Endothelial cell of umbilical vein (primary cell): ENCODE measurements at regions not wholly inside any gene's neighbourhood (a gene's known extent, or its start where the extent isn't known, plus 50 kb on each side); places are given as distances from the start of the nearest gene placed in this dataset.

Experiments
- BruUV-seq: library from RNA; stranded (reverse); fragments of 400-500 nt; replicated peaks from 2 replicates; lab custom pipeline; 2021; lab: Mats Ljungman, UMichigan
- CTCF ChIA-PET: fragments of 300-600, 350-600 bp; sonication (Branson Sonifier 250); formaldehyde crosslinking; loops from one replicate; lab custom pipeline; 2021; ENCODE audit warnings: antibody characterized with exemption, inconsistent platforms; lab: Charles Lee
- POLR2A ChIA-PET: fragments of 300-600, 350-600 bp; sonication (Branson Sonifier 250); formaldehyde crosslinking; loops from one replicate; lab custom pipeline; 2021; ENCODE audit warnings: antibody characterized with exemption, inconsistent platforms; lab: Charles Lee
- DNase-seq: peaks from one replicate; pipeline ENCODE4 v3.0.0-alpha.2; 2011; ENCODE audit warnings: low read depth, low spot score
- FAIRE-seq: peaks from 2 replicates; lab custom pipeline; 2011; peaks lifted over from hg19 to GRCh38; lab: Jason Lieb, UNC
- H2AFZ ChIP-seq: 2 replicates; pipeline ENCODE4 v1.6.0; 2012; ENCODE audit warnings: low read depth, low read length, control low read depth, inconsistent platforms
- H3K27ac ChIP-seq: 2 replicates; pipeline ENCODE4 v1.5.1; 2011; ENCODE audit warnings: low read depth, mild to moderate bottlenecking, control low read depth, low read length, moderate library complexity; ENCODE audit not compliant: insufficient read depth
- H3K27me3 ChIP-seq, 2 experiments: 2 replicates each; pipeline versions ENCODE4 v1.6.0 to v1.6.1; 2011; ENCODE audit warnings: low read length in 2 of 2, mixed read lengths in 1 of 2; ENCODE audit not compliant: control insufficient read depth in 2 of 2, insufficient read depth in 2 of 2
- H3K36me3 ChIP-seq, 2 experiments: 2 replicates in 1 of 2; 3 replicates in 1 of 2; pipeline ENCODE4 v1.5.1; 2011; ENCODE audit warnings: low read length in 2 of 2, mild to moderate bottlenecking in 1 of 2, moderate library complexity in 1 of 2; ENCODE audit not compliant: control insufficient read depth in 2 of 2, insufficient read depth in 2 of 2; ENCODE audit errors: extremely low read depth in 1 of 2
- H3K4me1 ChIP-seq: 3 replicates; pipeline ENCODE4 v1.5.1; 2011; ENCODE audit warnings: mild to moderate bottlenecking, low read length; ENCODE audit not compliant: control insufficient read depth, insufficient read depth; ENCODE audit errors: extremely low read depth
- H3K4me2 ChIP-seq: 2 replicates; pipeline ENCODE4 v1.6.1; 2011; ENCODE audit warnings: low read length, control low read depth, mixed read lengths; ENCODE audit not compliant: insufficient read depth
- H3K4me3 ChIP-seq, 3 experiments: fragments of 200-600 bp in 1 of 3; sonication (generic), shearing (Covaris generic) in 1 of 3; replicated peaks in 1 of 3; 2 replicates each; pipeline ENCODE4 v1.5.1; 2011 to 2016; ENCODE audit warnings: control low read depth in 3 of 3, low read length in 3 of 3, mild to moderate bottlenecking in 2 of 3, inconsistent platforms in 1 of 3, low read depth in 1 of 3, moderate library complexity in 1 of 3; ENCODE audit not compliant: insufficient read depth in 1 of 3
- H3K79me2 ChIP-seq: 2 replicates; pipeline ENCODE4 v1.6.0; 2012; ENCODE audit warnings: low read length, inconsistent platforms; ENCODE audit not compliant: control insufficient read depth, insufficient read depth
- H3K9ac ChIP-seq: replicated peaks from 2 replicates; pipeline ENCODE3; 2011; ENCODE audit warnings: low read length, control low read depth; ENCODE audit not compliant: insufficient read depth; ENCODE audit errors: extremely low read depth
- H3K9me1 ChIP-seq: replicated peaks from 3 replicates; pipeline ENCODE4 v1.6.0; 2011; ENCODE audit warnings: mild to moderate bottlenecking, low read length; ENCODE audit not compliant: control insufficient read depth, insufficient read depth; ENCODE audit errors: extremely low read depth
- H3K9me3 ChIP-seq: replicated peaks from 2 replicates; pipeline ENCODE4 v1.5.1; 2012; ENCODE audit warnings: low read length, inconsistent platforms; ENCODE audit not compliant: control insufficient read depth, insufficient read depth
- H4K20me1 ChIP-seq: replicated peaks from 2 replicates; pipeline ENCODE3; 2011; ENCODE audit warnings: mild to moderate bottlenecking, low read length; ENCODE audit not compliant: control insufficient read depth, insufficient read depth; ENCODE audit errors: extremely low read depth
- CTCF ChIP-seq, 2 donors: IDR thresholded peaks; 1 replicate in 1 of 2; 2 replicates in 1 of 2; pipeline ENCODE4 v1.5.1; 2011; ENCODE audit warnings: low read length in 2 of 2, mild to moderate bottlenecking in 2 of 2, moderate library complexity in 2 of 2, control low read depth in 1 of 2, inconsistent platforms in 1 of 2, low read depth in 1 of 2; ENCODE audit not compliant: insufficient read depth in 1 of 2; ENCODE audit errors: extremely low read depth in 1 of 2
- EZH2 ChIP-seq: IDR thresholded peaks from 2 replicates; pipeline ENCODE4 v1.6.1; 2012; ENCODE audit warnings: borderline replicate concordance, low read depth, mild to moderate bottlenecking, moderate library complexity, low read length, inconsistent platforms; ENCODE audit not compliant: severe bottlenecking
- FOS ChIP-seq: IDR thresholded peaks from 2 replicates; pipeline ENCODE4 v1.6.1; 2011; ENCODE audit warnings: mild to moderate bottlenecking, low read length, moderate library complexity, borderline replicate concordance; ENCODE audit not compliant: insufficient read depth
- GATA2 ChIP-seq: IDR thresholded peaks from 2 replicates; pipeline ENCODE4 v1.7.0; 2011; ENCODE audit warnings: low read depth, mild to moderate bottlenecking, moderate library complexity, mixed read lengths, low read length; ENCODE audit not compliant: insufficient read length, insufficient read depth
- JUN ChIP-seq: IDR thresholded peaks from 2 replicates; pipeline ENCODE4 v1.6.1; 2011; ENCODE audit warnings: borderline replicate concordance, low read depth; ENCODE audit not compliant: insufficient read length, insufficient read depth
- MYC ChIP-seq: IDR thresholded peaks from one replicate; pipeline ENCODE4 v1.6.1; 2011; ENCODE audit warnings: mild to moderate bottlenecking, low read depth, low read length
- POLR2A ChIP-seq: IDR thresholded peaks from 2 replicates; pipeline ENCODE4 v1.6.1; 2012; ENCODE audit warnings: low read depth, mild to moderate bottlenecking, control low read depth, low read length
- POLR2AphosphoS5 ChIP-seq: IDR thresholded peaks from 2 replicates; pipeline ENCODE4 v1.6.1; 2012; ENCODE audit warnings: low read depth, mild to moderate bottlenecking, control low read depth, low read length, moderate library complexity; ENCODE audit not compliant: insufficient read depth
- dilution Hi-C: fragments of 300-500 bp; cut with MboI; formaldehyde crosslinking; loops from one replicate; pipeline ENCODE4 v1.15.0; 2019; ENCODE audit warnings: low sequenced_read_pairs; ENCODE audit not compliant: extremely low pct_ligation_motif_present
- intact Hi-C: fragments of 100-400 bp; cut with micrococcal nuclease; formaldehyde crosslinking; loops from one replicate; pipeline ENCODE4 v1.10.0; 2022
- TF ChIP-seq, protein P1 (sequence below): IDR thresholded peaks from 2 replicates; pipeline ENCODE4 v1.6.1; 2011; ENCODE audit not compliant: insufficient read depth, insufficient read length

DNA sequence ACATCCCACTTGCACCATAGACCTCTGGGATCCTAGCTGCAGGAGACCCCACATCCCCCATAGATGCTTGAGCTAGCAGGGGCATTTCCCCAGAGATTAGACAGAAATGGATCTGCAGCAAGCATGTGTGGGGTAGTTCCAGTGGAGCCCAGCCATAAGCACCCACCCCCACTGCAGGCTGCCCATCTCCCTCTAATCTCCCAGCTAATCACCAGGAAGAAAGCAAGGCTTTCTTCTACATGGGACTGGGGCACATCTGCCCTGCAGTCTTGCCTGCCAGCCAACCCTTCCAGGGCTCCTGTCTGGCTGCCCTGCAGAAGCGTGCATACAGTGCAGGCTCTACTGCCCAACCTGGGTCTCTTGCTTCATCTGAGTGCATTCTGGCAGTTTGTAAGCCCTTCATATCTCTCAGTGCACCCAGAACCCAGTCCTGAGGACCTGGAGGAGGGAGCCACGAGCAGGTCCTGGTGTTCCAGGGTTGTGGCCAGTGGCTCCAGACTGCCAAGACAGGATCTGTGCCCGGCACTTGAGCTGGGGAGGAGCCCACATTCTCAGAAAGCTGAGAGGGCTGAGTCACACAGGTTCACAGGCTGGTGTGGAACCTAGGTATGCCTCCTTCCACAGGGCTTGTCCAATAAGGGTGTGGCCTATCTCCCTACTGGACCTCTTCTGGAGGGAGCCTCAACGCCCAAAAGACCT is 49.9 kb upstream of the IGSF11 start:
- TF ChIP-seq POLR2A: no peak
- TF ChIP-seq GATA2: no peak
- no peak for TF ChIP-seq JUN
- no peak for TF ChIP-seq EZH2
- TF ChIP-seq POLR2AphosphoS5: no peak
- TF ChIP-seq MYC: no peak
- TF ChIP-seq FOS: no peak
- TF ChIP-seq, protein P1, sequence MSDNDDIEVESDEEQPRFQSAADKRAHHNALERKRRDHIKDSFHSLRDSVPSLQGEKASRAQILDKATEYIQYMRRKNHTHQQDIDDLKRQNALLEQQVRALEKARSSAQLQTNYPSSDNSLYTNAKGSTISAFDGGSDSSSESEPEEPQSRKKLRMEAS: no peak
- TF ChIP-seq CTCF (IDR thresholded peaks at IDR 0.05; ENCODE audit: extremely low read depth in 1 of 2, insufficient read depth in 1 of 2, low read depth in 1 of 2, low read length in 2 of 2): no peak
- no peaks in the 10 kb centered on the region for H3K9me1 ChIP-seq
- no peaks in the 10 kb centered on the region for H3K9me3 ChIP-seq
- H3K9ac ChIP-seq: no peak overlapping the region
- H3K79me2 ChIP-seq: no peaks in the 10 kb centered on the region
- POLR2A ChIA-PET: no interaction called here
- H3K4me2 ChIP-seq: no peak overlapping the region
- no peak for FAIRE-seq
- no peak overlapping the region for H3K27ac ChIP-seq
- no peak for DNase-seq
- dilution Hi-C loops: no loop called here
- H4K20me1 ChIP-seq: no peaks in the 10 kb centered on the region
- BruUV-seq: no TSS peak
- H3K4me1 ChIP-seq: no peaks in the 10 kb centered on the region
- no peaks in the 10 kb centered on the region for H3K27me3 ChIP-seq
- intact Hi-C loops: no loop called here
- no peaks in the 10 kb centered on the region for H3K36me3 ChIP-seq
- no peak overlapping the region for H3K4me3 ChIP-seq
- no peak overlapping the region for H2AFZ ChIP-seq
- CTCF ChIA-PET: interaction anchor here (1.5 kb wide), 1 partner anchor 200 kb away, joined by 3 read pairs; no protein-coding TSS in a partner anchor
